A549 (cell line): ENCODE measurements at regions not wholly inside any gene's neighbourhood (a gene's known extent, or its start where the extent isn't known, plus 50 kb on each side); places are given as distances from the start of the nearest gene placed in this dataset.

Experiments
- ATAC-seq, 2 experiments: fragments of 200-7000 bp in 1 of 2; fragments of >200 bp in 1 of 2; cut with Nextera tagmentation in 1 of 2; cut with Tn5 transposase in 1 of 2; 3 replicates each; pipeline versions ENCODE4 v1.8.0 to v1.9.1; 2018 to 2020; ENCODE audit warnings: mild to moderate bottlenecking in 1 of 2, moderate library complexity in 1 of 2
- CTCF ChIA-PET: fragments of 300-600 bp; sonication (Branson Sonifier 250); formaldehyde crosslinking; extraction: SDS; loops from one replicate; lab custom pipeline; 2021; ENCODE audit warnings: antibody characterized with exemption, inconsistent platforms; lab: Yijun Ruan, JAX
- POLR2A ChIA-PET: fragments of 350-600 bp; formaldehyde crosslinking; extraction: SDS; loops from one replicate; lab custom pipeline; 2021; ENCODE audit warnings: antibody characterized with exemption, inconsistent platforms; lab: Yijun Ruan, JAX
- DNase-seq, 2 experiments: peaks; one replicate each; pipeline versions ENCODE4 v3.0.0 to v3.0.0-alpha.2; 2011 to 2016; ENCODE audit warnings: low read depth in 1 of 2, low spot score in 1 of 2
- FAIRE-seq: peaks from 2 replicates; lab custom pipeline; 2011; peaks lifted over from hg19 to GRCh38; lab: Jason Lieb, UNC
- H3K27ac ChIP-seq, 2 experiments: fragments of >200 bp; sonication (Bioruptor Twin); formaldehyde crosslinking; 3 replicates each; pipeline ENCODE4 v1.5.1; 2016 to 2017
- H3K4me1 ChIP-seq: fragments of >200 bp; sonication (Bioruptor Twin); formaldehyde crosslinking; 3 replicates; pipeline ENCODE4 v1.6.1; 2016
- H3K4me2 ChIP-seq: fragments of >200 bp; sonication (Bioruptor Twin); formaldehyde crosslinking; 3 replicates; pipeline ENCODE4 v1.6.1; 2016
- H3K4me3 ChIP-seq: fragments of >200 bp; sonication (Bioruptor Twin); formaldehyde crosslinking; 3 replicates; pipeline ENCODE4 v1.5.1; 2016
- H3K9me3 ChIP-seq: fragments of >200 bp; sonication (Bioruptor Twin); formaldehyde crosslinking; 3 replicates; pipeline ENCODE4 v1.6.1; 2016
- BHLHE40 ChIP-seq: IDR thresholded peaks from 2 replicates; pipeline ENCODE4 v1.6.1; 2012; ENCODE audit warnings: low read depth, low read length, inconsistent platforms
- CBX8 ChIP-seq: fragments of 200-600 bp; sonication (generic); IDR thresholded peaks from 2 replicates; pipeline ENCODE4 v1.6.1; 2016
- CEBPB ChIP-seq, 2 experiments: fragments of >200 bp in 1 of 2; sonication (Bioruptor Twin) in 1 of 2; formaldehyde crosslinking in 1 of 2; IDR thresholded peaks; 2 replicates each; pipeline ENCODE4 v1.6.1; 2012 to 2016
- CHD2 ChIP-seq: fragments of 150-350 bp; IDR thresholded peaks from 2 replicates; pipeline ENCODE4 v1.6.1; 2014; ENCODE audit warnings: low read length; ENCODE audit not compliant: partially characterized antibody
- CHD4 ChIP-seq: fragments of 200-600 bp; sonication (generic); IDR thresholded peaks from 2 replicates; pipeline ENCODE4 v1.6.1; 2016; ENCODE audit warnings: antibody characterized with exemption, mild to moderate bottlenecking, borderline replicate concordance
- EHF ChIP-seq: fragments of 250-450 bp; sonication (Bioruptor Pico); IDR thresholded peaks from 2 replicates; pipeline ENCODE4 v1.5.0; 2020; ENCODE audit warnings: mild to moderate bottlenecking
- FOSL2 ChIP-seq, 2 experiments: fragments of 450-650 bp in 1 of 2; fragments of >200 bp in 1 of 2; sonication (Bioruptor Twin) in 1 of 2; formaldehyde crosslinking; IDR thresholded peaks; 2 replicates each; pipeline versions ENCODE4 v1.5.0 to v1.6.1; 2016 to 2020; ENCODE audit warnings: mild to moderate bottlenecking in 1 of 2, moderate library complexity in 1 of 2
- HMGXB4 ChIP-seq: fragments of 250-450 bp; sonication (Bioruptor Pico); IDR thresholded peaks from 2 replicates; pipeline ENCODE4 v1.5.0; 2021; ENCODE audit warnings: mild to moderate bottlenecking, moderate library complexity, borderline replicate concordance
- HOXB13 ChIP-seq: fragments of 250-450 bp; sonication (Bioruptor Pico); IDR thresholded peaks from 2 replicates; pipeline ENCODE4 v1.5.0; 2020; ENCODE audit warnings: low read depth, mild to moderate bottlenecking, moderate library complexity
- HOXB5 ChIP-seq: fragments of 250-450 bp; sonication (Bioruptor Pico); IDR thresholded peaks from 2 replicates; pipeline ENCODE4 v1.5.0; 2020; ENCODE audit warnings: mild to moderate bottlenecking, moderate library complexity
- JUN ChIP-seq, 2 experiments: fragments of >200 bp; sonication (Bioruptor Twin); formaldehyde crosslinking; IDR thresholded peaks; 2 replicates in 1 of 2; 3 replicates in 1 of 2; pipeline ENCODE4 v1.6.1; 2016 to 2017
- KDM1A ChIP-seq: fragments of 200-600 bp; sonication (generic); IDR thresholded peaks from 2 replicates; pipeline ENCODE4 v1.6.1; 2016; ENCODE audit warnings: low read depth, mild to moderate bottlenecking
- KDM5A ChIP-seq: fragments of 200-600 bp; sonication (generic); IDR thresholded peaks from 2 replicates; pipeline ENCODE4 v1.6.1; 2016; ENCODE audit warnings: antibody characterized with exemption, mild to moderate bottlenecking
- MAX ChIP-seq: IDR thresholded peaks from 2 replicates; pipeline ENCODE4 v1.6.1; 2012
- NFE2L2 ChIP-seq: fragments of 150-350 bp; conservative IDR thresholded peaks from 2 replicates; pipeline ENCODE4 v1.6.1; 2014; ENCODE audit warnings: low read length
- NPAS2 ChIP-seq: fragments of 250-450 bp; sonication (Bioruptor Pico); IDR thresholded peaks from 2 replicates; pipeline ENCODE4 v1.8.0; 2022; ENCODE audit warnings: mild to moderate bottlenecking, moderate library complexity, borderline replicate concordance
- RAD21 ChIP-seq, 2 experiments: fragments of >200 bp in 1 of 2; sonication (Bioruptor Twin) in 1 of 2; formaldehyde crosslinking in 1 of 2; IDR thresholded peaks in 1 of 2; conservative IDR thresholded peaks in 1 of 2; 2 replicates in 1 of 2; 3 replicates in 1 of 2; pipeline ENCODE4 v1.6.1; 2012 to 2018; ENCODE audit warnings: inconsistent platforms in 1 of 2
- RARB ChIP-seq: fragments of 250-450 bp; sonication (Bioruptor Pico); IDR thresholded peaks from 2 replicates; pipeline ENCODE4 v1.8.0; 2021; ENCODE audit warnings: mild to moderate bottlenecking, moderate library complexity
- RCOR1 ChIP-seq: fragments of 150-350 bp; IDR thresholded peaks from 2 replicates; pipeline ENCODE4 v1.6.1; 2014; ENCODE audit warnings: antibody characterized with exemption, low read length, low read depth
- RFX5 ChIP-seq: fragments of 450-650 bp; IDR thresholded peaks from 2 replicates; pipeline ENCODE4 v1.7.1; 2014; ENCODE audit warnings: antibody characterized with exemption, mild to moderate bottlenecking, moderate library complexity
- USF2 ChIP-seq: fragments of 450-650 bp; IDR thresholded peaks from 2 replicates; pipeline ENCODE4 v1.6.1; 2014; ENCODE audit warnings: antibody characterized with exemption
- ZC3H11A ChIP-seq: fragments of 450-650 bp; IDR thresholded peaks from 2 replicates; pipeline ENCODE4 v1.6.1; 2014; ENCODE audit warnings: antibody characterized with exemption, mild to moderate bottlenecking
- ZFP36 ChIP-seq: fragments of 450-650 bp; IDR thresholded peaks from 2 replicates; pipeline ENCODE4 v1.6.1; 2014; ENCODE audit warnings: borderline replicate concordance; ENCODE audit not compliant: partially characterized antibody
- ZNF302 ChIP-seq: fragments of 250-450 bp; sonication (Bioruptor Pico); IDR thresholded peaks from 2 replicates; pipeline ENCODE4 v1.9.0; 2021; ENCODE audit warnings: inconsistent platforms, mild to moderate bottlenecking, moderate library complexity
- WGBS: methylation state at CpG from one replicate; pipeline ENCODE4 v1.1.6; 2017; ENCODE audit errors: missing lambda C conversion rate; 5-methylcytosine and 5-hydroxymethylcytosine counted together
- TF ChIP-seq, protein P1 (sequence below): fragments of 150-350 bp; IDR thresholded peaks from 2 replicates; pipeline ENCODE4 v1.6.1; 2014; ENCODE audit warnings: low read depth, mild to moderate bottlenecking, low read length
- TF ChIP-seq, protein P2 (sequence below): fragments of 250-450 bp; sonication (Bioruptor Pico); IDR thresholded peaks from 2 replicates; pipeline ENCODE4 v1.5.0; 2020; ENCODE audit warnings: low read depth, mild to moderate bottlenecking, moderate library complexity
- TF ChIP-seq, protein P3 (sequence below): IDR thresholded peaks from 2 replicates; pipeline ENCODE4 v1.6.1; 2012; ENCODE audit warnings: low read depth, borderline replicate concordance
- TF ChIP-seq, protein P4 (sequence below): IDR thresholded peaks from 2 replicates; pipeline ENCODE4 v1.6.1; 2012

DNA sequence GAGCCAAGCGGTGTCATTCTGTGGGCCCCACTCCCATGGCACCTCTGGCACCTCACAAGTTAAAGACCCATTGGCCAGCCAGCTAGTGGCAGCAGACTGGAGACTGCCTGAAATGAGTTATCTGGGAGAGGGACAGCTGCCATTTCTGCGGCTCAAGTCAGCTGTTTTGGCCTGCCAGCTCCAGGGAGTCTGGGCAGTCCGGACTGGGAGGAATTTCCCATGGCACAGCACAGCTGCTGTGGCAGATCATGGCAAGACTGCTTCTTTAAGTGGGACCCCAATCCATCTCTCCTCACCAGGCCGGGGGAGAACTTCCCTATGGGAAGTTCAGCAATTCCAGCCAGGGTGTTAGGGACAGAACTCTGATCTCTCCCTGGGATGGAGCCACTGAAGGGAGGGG lies 2187.6 kb upstream of the CELF4 start:
- POLR2A ChIA-PET = no interaction called here

DNA sequence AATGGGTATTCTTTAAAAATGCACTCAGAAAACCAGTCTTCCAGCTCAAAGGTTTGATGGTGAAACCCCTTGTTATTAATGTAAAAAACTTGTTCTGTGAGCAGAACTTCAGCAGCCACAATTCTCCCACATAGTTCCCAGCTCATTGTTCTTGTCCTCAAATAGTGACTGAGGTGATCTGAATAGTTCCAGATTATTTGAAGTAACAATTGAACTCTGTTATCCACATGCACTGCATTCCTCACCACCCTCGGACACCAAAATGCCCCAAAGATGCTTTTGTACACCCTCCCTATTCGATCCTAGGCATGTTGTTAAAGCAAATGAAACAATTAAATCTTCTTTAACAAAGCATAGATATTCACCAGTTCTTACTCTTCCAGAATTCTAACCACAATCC lies 2186.8 kb upstream of the CELF4 start:
- no peak overlapping the region for H3K4me2 ChIP-seq
- FAIRE-seq = no peak
- 64% methylated on average over 2 of the region's 2 CpGs for WGBS
- no peak for DNase-seq
- H3K4me3 ChIP-seq = no peak overlapping the region
- POLR2A ChIA-PET = no interaction called here
- peaks cover 3% of the 10 kb centered on the region; the same call in 1 of the 3 replicates for H3K9me3 ChIP-seq
- no peaks in the 10 kb centered on the region for H3K4me1 ChIP-seq
- no peak overlapping the region for H3K27ac ChIP-seq
- ATAC-seq = no peak
- CTCF ChIA-PET = no interaction called here
- no peak for TF ChIP-seq NPAS2
- TF ChIP-seq RARB (CRISPR knock-in tag) = no peak
- TF ChIP-seq USF2 = no peak
- TF ChIP-seq FOSL2 (IDR thresholded peaks at IDR 0.05) = no peak
- no peak for TF ChIP-seq FOSL2 (CRISPR knock-in tag; IDR thresholded peaks at IDR 0.05)
- TF ChIP-seq HMGXB4 (CRISPR knock-in tag) = no peak
- TF ChIP-seq HOXB13 = no peak
- no peak for TF ChIP-seq CBX8
- TF ChIP-seq, protein P1, sequence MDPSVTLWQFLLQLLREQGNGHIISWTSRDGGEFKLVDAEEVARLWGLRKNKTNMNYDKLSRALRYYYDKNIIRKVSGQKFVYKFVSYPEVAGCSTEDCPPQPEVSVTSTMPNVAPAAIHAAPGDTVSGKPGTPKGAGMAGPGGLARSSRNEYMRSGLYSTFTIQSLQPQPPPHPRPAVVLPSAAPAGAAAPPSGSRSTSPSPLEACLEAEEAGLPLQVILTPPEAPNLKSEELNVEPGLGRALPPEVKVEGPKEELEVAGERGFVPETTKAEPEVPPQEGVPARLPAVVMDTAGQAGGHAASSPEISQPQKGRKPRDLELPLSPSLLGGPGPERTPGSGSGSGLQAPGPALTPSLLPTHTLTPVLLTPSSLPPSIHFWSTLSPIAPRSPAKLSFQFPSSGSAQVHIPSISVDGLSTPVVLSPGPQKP = no peak
- TF ChIP-seq RAD21 (conservative IDR thresholded peaks at IDR 0.05 in 1 of 2, IDR thresholded peaks at IDR 0.05 in 1 of 2) = no peak
- no peak for TF ChIP-seq CHD4
- TF ChIP-seq, protein P2, sequence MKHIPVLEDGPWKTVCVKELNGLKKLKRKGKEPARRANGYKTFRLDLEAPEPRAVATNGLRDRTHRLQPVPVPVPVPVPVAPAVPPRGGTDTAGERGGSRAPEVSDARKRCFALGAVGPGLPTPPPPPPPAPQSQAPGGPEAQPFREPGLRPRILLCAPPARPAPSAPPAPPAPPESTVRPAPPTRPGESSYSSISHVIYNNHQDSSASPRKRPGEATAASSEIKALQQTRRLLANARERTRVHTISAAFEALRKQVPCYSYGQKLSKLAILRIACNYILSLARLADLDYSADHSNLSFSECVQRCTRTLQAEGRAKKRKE (CRISPR knock-in tag) = no peak
- no peak for TF ChIP-seq EHF (CRISPR knock-in tag)
- no peak for TF ChIP-seq HOXB5
- TF ChIP-seq, protein P3, sequence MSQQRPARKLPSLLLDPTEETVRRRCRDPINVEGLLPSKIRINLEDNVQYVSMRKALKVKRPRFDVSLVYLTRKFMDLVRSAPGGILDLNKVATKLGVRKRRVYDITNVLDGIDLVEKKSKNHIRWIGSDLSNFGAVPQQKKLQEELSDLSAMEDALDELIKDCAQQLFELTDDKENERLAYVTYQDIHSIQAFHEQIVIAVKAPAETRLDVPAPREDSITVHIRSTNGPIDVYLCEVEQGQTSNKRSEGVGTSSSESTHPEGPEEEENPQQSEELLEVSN = no peak
- TF ChIP-seq CHD2 = no peak
- no peak for TF ChIP-seq NFE2L2
- TF ChIP-seq ZFP36 = no peak

More for the DNA sequence above, 2187.6 kb upstream of the CELF4 start:
- Histone ChIP-seq H3K4me1 (no peaks in the 10 kb centered on the region), H3K27ac (no peak overlapping the region), H3K4me2 (no peak overlapping the region), H3K4me3 (no peak overlapping the region), H3K9me3 (peaks cover 3% of the 10 kb centered on the region; the same call in 1 of the 3 replicates)
- ATAC-seq (no peak), DNase-seq (no peak), FAIRE-seq (no peak)
- TF ChIP-seq FOSL2 (IDR thresholded peaks at IDR 0.05) = no peak
- no peak for TF ChIP-seq FOSL2 (CRISPR knock-in tag; IDR thresholded peaks at IDR 0.05)
- TF ChIP-seq HOXB5 = no peak
- no peak for TF ChIP-seq CHD4
- TF ChIP-seq JUN (IDR thresholded peaks at IDR 0.05) = no peak
- TF ChIP-seq, protein P4, sequence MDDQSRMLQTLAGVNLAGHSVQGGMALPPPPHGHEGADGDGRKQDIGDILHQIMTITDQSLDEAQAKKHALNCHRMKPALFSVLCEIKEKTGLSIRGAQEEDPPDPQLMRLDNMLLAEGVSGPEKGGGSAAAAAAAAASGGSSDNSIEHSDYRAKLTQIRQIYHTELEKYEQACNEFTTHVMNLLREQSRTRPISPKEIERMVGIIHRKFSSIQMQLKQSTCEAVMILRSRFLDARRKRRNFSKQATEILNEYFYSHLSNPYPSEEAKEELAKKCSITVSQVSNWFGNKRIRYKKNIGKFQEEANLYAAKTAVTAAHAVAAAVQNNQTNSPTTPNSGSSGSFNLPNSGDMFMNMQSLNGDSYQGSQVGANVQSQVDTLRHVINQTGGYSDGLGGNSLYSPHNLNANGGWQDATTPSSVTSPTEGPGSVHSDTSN = no peak
- TF ChIP-seq CEBPB (IDR thresholded peaks at IDR 0.05) = no peak
- TF ChIP-seq RARB (CRISPR knock-in tag) = no peak
- no peak for TF ChIP-seq USF2
- TF ChIP-seq BHLHE40 = no peak
- no peak for TF ChIP-seq ZNF302 (CRISPR knock-in tag)
- no peak for TF ChIP-seq RFX5
- TF ChIP-seq KDM5A = no peak
- TF ChIP-seq RAD21 (conservative IDR thresholded peaks at IDR 0.05 in 1 of 2, IDR thresholded peaks at IDR 0.05 in 1 of 2) = no peak
- no peak for TF ChIP-seq RCOR1
- no peak for TF ChIP-seq ZC3H11A
- TF ChIP-seq MAX = no peak
- TF ChIP-seq KDM1A = no peak
- TF ChIP-seq, protein P1 = no peak
- WGBS = 79% methylated on average over 2 of the region's 4 CpGs
- CTCF ChIA-PET = no interaction called here
